GM19438 (cell line): ENCODE measurements at regions not wholly inside any gene's neighbourhood (a gene's known extent, or its start where the extent isn't known, plus 50 kb on each side); places are given as distances from the start of the nearest gene placed in this dataset.
"Not testable (repeated sequence)": the region's sequence is repeated elsewhere in the genome, so short reads cannot be mapped to it uniquely, and the experiment has no call there.

Source experiments
- ATAC-seq: cut with Tn5 transposase; IDR thresholded peaks from one replicate; pipeline ENCODE4 v1.9.1; 2021; ENCODE audit warnings: low read depth; ENCODE audit not compliant: unreplicated experiment

DNA sequence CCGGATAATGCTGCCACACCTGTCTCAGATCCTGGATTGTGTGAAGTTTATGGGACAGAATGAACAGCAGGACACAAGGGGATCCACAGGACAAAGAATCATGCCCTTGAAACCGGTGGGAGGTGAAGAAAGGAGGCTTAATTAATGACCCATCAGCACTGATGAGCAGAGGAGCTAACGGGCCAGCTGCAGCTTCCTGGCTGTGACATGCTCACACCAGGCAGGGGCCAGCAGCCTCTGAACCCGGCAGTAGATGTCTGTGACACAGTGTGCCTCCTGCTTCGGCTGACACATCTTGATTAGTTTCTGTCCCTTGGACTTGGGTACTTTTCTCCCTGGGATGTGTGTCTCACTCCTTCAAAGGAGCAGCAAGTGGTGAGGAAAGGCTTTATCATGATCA, 328.8 kb upstream of the BRINP1 start:
- no peak for ATAC-seq

DNA sequence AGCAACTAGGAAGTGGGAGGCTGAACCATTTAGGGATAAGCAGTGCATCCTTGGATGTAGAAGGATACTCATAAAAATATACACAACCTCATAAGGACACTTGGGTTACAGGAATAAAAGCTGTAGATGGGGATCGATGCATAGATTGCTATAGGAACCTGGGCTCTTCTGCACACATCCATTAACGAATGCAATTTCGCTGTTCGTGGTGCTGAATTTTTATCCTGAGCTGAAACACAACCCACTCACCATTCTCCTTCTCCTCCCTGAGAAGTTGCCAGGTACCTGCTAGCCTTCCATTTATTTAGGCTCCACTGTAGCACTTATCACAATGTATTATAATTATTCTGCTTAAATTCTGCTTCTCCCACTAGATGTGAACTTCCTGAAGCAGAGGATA, 320.6 kb upstream of the BRINP1 start:
- ATAC-seq = no peak

DNA sequence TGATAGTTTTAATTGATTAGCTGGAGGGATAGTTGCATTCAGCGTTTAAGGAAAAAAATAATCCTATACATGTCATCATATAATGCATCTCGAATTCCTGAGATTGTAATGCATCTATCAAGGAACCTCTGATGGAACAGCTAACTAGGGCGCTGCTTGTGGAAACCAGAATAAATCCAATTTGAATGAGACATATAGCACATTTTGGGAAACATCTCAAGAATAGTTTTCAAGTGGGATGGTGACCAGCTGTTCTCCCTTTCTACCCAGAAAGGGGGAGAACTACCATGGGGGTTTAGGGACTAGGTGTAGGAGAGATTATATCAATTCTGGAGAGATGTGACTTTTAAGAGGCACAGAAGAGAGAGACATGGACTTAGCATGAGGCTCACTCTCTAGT, 319.3 kb upstream of the BRINP1 start:
- no peak for ATAC-seq

DNA sequence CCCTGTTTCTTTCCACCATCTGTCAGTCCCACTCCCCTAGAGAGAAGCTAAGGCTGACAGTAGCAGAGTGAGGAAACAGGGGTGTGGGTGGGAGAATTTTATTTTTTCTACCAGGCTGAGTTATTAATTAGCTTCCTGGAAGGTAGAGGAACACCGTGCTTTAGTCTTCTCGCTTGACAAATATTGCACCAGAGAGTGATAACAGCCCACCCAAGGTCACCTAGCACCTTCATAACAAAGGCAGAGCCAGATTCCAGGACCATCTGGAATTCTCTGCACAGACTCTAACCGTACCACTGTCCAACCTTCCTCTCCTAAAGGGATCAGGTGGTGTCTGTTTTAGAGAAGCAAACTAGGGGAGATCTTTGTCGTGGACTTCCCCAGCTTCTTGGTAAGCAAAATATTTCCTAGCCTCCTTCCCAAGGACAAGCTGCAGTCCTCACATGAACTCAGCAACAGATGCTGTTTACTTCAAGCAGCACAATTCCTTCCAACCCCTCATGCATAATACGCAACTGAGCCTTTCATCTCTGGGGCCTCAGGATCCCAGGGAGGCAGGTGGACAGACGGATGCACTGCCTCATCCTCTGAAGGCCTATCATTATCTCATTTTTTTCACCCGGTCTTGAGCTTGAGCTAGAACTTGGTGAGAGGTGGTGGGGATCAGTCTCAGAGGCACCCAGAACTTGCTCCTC, 308.7 kb upstream of the BRINP1 start:
- ATAC-seq = no peak

DNA sequence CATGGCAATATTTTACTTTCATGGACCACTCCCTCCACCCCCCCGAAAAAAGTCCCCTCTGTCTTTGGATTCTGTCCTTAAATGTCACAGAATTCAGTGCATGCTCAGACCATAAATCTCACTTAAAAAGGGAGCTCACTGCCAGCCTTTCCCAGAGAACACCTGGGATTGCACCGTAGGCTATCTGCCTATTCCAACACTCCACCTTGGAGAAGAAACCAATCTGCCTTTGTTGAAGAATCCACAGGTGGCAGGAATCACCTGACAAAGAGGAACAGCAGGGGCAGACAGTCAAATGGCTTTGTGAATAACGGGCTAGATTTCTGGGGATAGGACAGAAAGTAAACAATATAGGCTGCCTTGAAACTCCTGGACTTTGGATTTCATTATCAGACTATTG, 306.7 kb upstream of the BRINP1 start:
- no peak for ATAC-seq

DNA sequence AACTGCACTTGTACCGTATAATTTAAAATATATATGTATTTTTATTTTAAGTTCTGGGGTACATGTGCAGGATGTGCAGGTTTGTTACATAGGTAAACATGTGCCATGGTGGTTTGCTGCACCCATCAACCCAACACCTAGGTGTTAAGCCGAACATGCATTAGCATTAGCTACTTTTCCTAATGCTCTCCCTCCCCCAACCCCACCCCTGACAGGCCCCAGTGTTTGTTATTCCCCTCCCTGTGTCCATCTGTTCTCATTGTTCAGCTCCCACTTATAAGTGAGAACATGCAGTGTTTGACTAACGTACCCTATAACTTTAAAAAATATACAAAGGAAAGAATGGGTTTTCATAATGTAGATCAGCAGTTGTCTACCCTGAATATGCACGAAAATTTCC, 303.5 kb upstream of the BRINP1 start:
- not testable (repeated sequence) for ATAC-seq

DNA sequence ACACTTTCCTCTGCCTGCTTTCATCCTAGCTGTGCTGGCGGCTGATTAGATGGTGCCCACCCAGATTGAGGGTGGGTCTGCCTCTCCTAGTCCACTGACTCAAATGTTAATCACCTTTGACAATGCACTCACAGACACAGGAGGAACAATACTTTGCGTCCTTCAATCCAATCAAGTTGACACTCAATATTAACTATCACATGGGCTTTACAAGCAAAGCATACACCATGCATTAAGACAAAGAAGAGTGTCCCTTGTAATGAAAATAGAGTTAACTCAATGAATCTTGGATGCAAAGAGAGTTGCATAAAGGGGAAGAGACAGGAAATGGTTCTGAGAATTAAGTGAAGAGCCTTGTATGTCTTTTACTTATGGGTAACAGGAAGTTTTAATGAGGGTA, 298.7 kb upstream of the BRINP1 start:
- no peak for ATAC-seq

DNA sequence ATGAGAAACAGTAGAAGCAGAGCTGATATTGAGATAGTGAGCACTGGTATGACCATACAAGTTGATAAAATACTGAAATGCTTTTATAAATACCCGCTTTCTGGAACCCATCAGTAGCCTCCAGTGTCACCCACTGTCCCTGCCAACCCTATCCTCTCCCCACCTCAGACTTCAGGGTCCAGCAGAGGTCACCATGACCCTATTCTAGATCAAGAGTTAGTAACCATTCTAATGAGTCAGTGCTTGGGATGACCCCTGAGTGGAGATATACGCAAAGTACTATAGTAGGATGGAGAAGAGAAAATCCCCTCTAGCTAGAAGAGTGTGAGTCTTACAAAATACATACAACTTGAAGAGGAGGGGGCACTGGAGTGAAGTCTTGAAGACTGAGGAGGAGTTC, 297.9 kb upstream of the BRINP1 start:
- ATAC-seq = no peak

DNA sequence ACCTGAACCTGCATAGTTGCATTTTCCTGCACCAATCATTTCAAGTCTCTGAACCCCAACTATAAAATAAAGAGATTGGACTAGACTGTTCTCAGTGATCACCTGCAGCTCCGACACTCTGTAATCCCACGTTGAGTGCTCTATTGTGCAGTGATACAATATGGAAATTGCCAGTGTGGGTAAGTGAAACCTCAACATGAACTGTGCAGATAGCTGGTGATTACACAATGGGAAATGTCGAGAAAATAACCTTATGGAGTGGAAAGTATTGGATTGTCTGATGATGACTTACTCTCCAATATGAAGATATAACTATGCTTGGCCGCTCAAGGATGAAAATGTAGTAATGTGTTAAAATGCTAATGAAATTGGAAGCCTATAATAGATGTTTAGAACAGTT, 293.1 kb upstream of the BRINP1 start:
- ATAC-seq = no peak

DNA sequence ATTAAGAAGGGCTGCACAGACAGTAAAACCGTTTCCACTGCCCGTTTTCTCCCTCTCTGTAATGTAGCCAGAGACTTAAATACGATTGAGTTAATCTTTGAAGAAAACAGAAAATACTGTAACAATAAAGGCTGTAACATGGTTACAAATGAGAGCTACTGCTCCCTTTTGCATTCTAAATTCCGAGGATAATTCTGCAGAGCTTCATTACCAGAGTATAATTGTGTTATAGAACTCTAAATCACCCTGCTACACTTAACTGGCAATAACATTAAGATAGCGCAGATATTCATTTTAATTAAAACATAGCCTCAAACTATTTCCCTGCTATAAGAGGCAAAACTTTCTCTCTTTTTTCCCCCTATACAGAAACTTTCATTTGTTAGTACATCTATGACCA, 283.7 kb upstream of the BRINP1 start:
- no peak for ATAC-seq

DNA sequence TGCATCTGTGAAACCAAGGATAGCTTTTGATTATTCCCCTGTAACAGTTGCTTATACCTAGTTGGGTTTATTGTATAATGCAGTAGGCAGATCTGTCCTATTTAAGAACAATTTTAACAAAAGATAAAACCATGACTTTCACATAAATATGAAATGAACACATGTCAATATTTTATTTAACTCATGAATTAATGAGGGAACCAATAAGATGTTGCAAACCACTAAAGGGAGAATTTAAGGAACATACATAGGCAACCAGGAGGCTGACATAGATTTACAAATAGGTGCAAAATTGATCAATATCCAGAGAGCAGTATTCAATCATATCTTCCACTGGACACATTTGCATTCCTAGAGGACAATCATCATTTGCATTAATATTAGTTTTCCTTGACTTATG, 280.0 kb upstream of the BRINP1 start:
- ATAC-seq = no peak

DNA sequence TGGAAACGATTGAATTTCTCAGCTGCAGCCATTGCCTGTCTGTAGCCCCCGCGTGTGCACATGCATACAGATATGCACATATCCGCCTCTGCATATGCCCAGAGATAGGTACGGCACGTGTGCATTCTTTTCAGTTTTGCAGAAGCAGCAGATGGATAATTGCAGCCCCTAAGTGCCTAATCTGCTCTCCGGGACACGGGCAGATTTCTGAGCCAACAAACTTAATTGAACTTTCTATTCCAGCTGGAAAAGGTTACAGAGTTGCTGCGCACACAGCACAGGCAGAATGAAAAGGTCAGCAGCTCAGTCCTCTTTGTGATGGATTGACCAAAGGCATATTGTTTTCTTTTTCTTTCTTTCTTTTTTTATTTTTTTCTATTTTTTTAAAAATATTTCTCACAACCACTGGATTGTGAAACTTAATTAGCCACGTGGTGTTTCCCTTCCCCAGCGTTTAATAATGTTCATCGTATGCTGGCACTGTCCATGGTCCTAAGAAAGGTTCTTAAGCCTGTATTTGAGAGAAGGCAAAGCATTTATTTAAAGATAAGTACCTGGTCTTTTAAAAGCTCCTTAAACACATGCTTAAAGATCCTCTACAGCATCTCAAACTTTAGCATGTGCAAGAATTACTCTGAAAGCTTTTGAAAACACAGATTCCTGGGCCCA, 270.2 kb upstream of the BRINP1 start:
- no peak for ATAC-seq

DNA sequence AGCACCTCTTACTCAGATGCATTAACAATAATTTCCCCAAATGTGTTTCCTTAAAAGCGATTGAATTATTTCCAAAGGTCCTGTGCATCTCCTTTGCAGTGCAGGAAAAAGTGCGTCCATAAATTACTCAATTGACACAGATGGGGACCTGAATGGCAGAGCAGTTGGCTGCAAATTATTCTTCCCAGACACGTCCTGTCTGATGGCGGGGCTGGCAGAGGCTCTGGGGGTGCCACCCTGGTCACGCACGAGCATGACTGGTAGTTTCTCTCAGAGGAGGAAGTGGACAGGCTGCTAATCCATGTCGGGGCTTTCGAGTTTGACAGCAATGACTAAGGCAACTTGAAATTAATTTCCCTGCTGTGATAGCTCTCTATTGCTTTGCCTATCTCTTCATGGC, 264.8 kb upstream of the BRINP1 start:
- no peak for ATAC-seq

DNA sequence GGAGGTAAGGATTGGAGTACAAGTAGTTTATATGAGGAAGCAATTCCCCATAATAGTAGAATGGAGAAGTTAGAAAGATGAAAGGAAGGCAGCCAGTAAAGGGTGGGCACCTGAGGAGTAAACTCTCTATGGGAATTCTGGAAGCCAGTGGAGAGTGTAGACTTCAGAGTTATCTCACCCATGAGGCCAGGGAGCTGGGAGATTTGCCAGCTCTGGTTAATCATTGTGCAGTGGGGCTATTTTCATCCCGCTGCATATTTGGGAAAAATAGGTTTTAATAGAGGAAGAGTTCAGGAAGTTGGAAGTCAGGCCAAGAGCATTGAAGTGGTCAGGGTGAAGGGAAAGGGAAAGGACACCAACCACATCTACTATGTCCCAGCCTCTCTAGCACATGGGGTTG, 242.3 kb upstream of the BRINP1 start:
- ATAC-seq = no peak

DNA sequence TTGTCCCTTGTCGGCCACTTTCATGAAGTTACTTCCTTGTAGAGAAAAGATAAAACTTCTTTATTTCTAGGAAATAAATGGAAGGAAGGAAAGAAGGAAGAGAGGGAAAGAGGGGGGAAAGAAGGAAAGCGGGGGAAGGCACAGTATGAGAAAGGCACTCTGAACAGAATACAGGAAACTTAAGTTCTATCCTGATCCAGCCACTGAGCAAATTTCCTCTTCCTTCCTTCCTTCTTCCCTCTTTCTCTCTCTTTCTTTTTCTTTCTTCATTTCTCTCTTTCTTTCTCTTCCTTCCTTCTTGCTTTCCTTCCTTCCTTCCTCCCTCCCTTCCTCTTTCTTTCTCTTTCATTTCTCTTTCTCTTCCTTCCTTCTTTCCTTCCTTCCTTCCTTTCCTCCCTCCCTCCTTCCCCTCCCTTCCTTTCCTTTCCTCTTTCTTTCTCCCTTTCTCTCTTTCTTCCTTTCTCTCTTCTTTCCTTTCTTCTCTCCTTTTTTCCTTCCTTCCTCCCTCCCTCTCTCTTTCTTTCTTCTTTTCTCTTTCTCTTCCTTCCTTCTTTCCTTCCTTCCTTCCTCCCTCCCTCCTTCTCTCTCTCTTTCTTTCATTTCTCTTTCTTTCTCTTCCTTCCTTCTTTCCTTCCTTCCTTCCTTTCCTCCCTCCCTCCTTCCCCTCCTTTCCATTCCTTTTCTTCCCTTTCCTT, 240.2 kb upstream of the BRINP1 start:
- no peak for ATAC-seq

DNA sequence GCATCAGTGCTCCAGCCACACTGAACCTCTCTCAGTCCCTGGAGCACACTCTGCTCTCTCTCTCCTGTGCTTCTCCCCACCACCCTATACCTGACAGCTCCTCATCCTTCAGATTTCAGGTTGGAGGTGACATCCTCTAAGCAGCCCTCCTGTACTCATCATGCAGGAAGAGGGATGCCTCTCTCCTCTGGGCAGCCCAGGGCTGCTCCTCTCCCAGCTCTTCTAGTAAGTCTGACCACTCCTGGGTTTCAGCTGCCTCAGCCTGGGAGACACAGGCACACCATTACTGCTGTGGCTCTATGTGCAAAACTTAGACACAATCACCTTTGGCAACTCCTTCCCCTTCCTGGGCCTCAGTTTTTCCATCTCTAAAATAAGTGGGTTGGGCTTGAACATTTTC, 232.4 kb upstream of the BRINP1 start:
- no peak for ATAC-seq

DNA sequence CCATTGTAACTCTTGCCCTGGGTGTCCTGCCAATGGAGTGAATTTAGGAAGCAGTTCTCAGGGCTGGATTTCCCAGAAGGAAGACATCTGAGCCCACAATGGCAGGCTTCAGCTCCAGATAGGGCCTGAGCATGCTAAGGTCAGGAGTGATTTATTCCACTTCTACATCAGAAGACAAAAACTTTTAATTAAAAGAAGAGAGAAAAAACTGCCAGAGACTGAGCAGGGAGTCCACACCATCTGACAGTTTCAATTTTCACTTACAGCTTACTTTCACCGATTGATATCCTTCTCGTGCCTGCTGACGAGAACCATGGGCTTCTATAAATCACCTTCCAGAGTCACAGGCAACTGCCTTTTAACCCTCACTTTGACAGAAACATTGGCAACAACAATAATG, 228.3 kb upstream of the BRINP1 start:
- ATAC-seq = no peak

DNA sequence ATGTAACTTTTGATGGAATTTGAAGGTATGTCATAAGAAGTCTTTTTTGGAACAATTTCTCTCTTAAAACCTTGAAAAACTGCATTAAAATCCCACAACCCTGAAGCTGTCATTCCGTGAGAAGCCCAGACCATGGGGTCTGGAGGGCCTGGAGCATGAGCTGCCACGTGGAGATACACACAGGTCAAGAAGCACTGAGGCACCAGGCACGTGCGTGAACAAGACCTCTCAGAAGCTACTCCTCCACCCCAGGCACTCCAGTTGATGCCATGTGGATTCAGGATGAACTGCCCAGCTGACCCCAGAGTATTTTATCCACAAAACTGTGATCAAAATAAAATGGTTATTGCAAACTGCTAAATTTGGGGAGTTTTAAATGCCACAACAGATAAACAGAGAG, 227.5 kb upstream of the BRINP1 start:
- no peak for ATAC-seq

DNA sequence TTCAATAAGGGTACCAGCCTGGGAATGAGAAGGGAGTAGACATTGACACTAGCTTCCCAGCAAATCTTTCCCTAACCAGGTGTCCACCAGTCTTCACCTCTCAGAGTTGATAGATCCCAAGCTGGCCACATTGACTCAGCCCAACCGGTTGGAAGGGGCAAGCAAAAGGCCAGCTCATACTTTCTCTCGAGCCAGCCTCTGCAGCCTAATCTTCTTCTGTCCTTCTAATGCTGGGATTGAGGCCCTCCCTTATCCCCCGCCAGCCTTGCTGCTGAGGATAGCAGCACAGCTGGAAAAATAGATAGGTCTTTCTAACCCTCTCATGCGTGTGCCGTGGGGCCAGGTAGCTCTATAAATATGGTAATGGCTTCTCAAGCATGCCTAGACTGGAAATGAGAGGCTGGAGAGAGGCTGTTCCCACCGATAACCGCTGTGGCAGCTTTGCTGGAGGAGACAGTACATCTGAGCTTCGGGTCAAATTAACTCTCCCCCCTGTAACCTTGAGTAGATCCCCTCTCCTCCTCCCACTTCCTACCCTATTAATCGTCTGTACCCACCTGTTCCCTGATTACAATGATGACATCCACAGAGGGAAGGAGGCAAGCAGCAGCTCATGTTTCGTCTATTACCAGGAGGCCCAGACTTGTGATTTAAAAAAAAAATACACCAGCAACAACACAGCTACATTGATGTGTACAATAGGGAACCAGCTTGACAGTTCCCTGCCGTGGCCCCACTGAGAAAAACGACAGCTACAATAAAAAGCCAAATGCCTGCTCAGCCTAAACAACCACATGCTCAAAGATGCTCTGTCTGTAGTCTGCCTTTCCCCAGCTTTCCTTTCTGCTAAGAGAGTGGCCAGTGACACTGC, 219.9 kb upstream of the BRINP1 start:
- no peak for ATAC-seq

DNA sequence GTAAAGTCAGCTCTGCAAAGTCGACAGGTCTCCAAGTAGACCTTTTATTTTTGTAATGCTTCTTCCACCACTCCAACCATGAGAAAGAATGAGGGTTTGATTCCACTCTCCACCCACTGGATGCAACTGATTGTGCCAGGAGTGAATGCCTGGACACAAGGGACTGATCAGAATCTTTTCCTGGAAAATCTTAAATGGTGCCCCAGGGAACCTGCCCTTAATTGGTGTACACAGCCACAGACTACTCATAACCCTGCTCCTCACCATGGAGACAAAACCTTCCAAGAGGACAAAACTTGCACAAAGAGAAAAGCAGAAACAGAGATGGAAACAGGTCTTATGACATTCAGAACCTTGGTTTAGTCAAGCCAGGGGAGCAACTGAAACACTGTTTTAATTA, 208.6 kb upstream of the BRINP1 start:
- ATAC-seq = no peak

DNA sequence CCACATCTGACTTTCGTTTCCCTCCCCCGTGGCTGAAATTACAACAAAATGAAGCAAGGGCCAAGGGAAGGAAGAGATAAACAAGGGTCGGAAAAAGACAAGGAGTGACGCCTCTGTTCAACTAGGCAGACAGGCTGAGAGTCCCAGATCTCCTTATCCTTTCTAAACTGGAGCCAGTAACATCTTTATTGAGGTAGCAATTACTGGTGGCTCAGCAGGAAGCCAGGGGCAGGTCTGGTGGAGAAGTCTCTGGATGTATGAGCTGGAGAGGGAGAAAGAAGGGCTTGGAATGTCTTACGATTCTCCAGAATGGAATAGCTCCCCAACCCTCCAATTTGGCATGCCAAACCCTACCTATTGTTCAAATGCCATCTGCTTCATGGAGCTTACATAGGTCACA, 190.8 kb upstream of the BRINP1 start:
- no peak for ATAC-seq
